ENCODE measurements at regions not wholly inside any gene's neighbourhood (a gene's known extent, or its start where the extent isn't known, plus 50 kb on each side); places are given as distances from the start of the nearest gene placed in this dataset.

GRCh38 chr12:20967756-20968155, 157.3 kb downstream of the SLCO1B3 start:
- DNase-seq (ENCODE audit: low spot score), result no peak

- DNase-seq (ENCODE audit: low spot score), result no peak
Observed at GRCh38 chr12:20969766-20970165, 159.3 kb downstream of the SLCO1B3 start.

GRCh38 chr12:20985399-20985798, 145.6 kb upstream of the SLCO1B1 start:
- no peak for DNase-seq (ENCODE audit: low spot score)

- no peak for DNase-seq (ENCODE audit: low spot score)
Observed at GRCh38 chr12:21001778-21002177, 129.2 kb upstream of the SLCO1B1 start.

- no peak for DNase-seq (ENCODE audit: low spot score)
Observed at GRCh38 chr12:21025656-21026055, 105.3 kb upstream of the SLCO1B1 start.

GRCh38 chr12:21026302-21026701, 104.7 kb upstream of the SLCO1B1 start:
- no peak for DNase-seq (ENCODE audit: low spot score)

- no peak for DNase-seq (ENCODE audit: low spot score)
Observed at GRCh38 chr12:21054334-21054733, 76.7 kb upstream of the SLCO1B1 start.

GRCh38 chr12:21065845-21066244, 65.1 kb upstream of the SLCO1B1 start:
- DNase-seq (ENCODE audit: low spot score), result peak; percentile 1

- DNase-seq (ENCODE audit: low spot score), result no peak
Observed at GRCh38 chr12:21073129-21073528, 57.9 kb upstream of the SLCO1B1 start.

GRCh38 chr12:21073822-21074460, 57.1 kb upstream of the SLCO1B1 start:
- DNase-seq (ENCODE audit: low spot score), result no peak

Data from pons (tissue), 1 donor.